ENCODE measurements at regions not wholly inside any gene's neighbourhood (a gene's known extent, or its start where the extent isn't known, plus 50 kb on each side); places are given as distances from the start of the nearest gene placed in this dataset.

DNA sequence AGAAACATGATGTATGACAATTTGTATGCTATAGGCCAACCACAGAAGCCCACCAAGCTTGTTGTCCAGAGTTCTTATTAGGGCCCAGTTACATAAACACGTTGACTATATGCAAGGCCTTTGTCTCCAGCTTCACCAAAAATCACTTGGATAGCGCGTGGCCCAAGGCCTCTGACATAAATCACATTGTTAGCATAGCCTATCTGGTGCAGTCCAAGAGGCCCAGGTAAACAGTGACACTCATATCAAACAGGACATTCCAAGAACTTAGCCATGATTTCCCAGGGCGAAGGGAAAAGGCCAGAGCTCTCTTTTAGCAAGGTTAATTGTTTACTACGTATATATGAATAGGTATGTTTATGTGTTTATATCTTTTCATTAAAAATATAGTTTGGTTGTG is 337.2 kb upstream of the CELF2 start:
- H3K27me3 ChIP-seq, result no peaks in the 10 kb centered on the region
- no peak overlapping the region for H3K27ac ChIP-seq
- H3K9ac ChIP-seq, result no peak overlapping the region
- H3K4me3 ChIP-seq, result no peak overlapping the region
- H3K9me3 ChIP-seq (replicated peaks in 1 of 11), result no peaks in the 10 kb centered on the region
- no peak for TF ChIP-seq Cebpa-rat (IDR thresholded peaks at IDR 0.05)
- no peaks in the 10 kb centered on the region for H3K36me3 ChIP-seq
- H3K4me2 ChIP-seq, result no peak overlapping the region
- no peaks in the 10 kb centered on the region; a peak in 1 of 20 replicates for H3K4me1 ChIP-seq
- H4K20me1 ChIP-seq, result no peaks in the 10 kb centered on the region

DNA sequence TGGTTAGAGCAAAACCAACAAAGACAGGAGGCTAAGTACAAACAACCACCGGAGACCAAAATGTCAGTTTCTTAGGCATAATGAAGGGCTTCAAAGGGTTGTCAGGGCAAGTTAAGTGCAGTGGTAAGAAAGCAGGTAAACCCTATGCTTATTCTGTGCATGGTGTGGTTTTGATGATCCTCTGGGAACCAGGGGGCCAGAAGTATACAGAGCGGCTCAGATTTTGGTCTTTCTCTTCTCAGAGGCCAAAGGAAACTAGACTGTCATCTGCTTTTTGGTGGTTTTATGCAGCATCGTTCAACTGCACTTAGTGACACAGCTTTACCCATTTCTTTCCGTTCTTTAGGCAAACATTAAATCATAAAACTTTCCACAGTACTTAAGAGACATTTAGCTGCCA is 332.7 kb upstream of the CELF2 start:
- Histone ChIP-seq H3K9ac (no peak overlapping the region), H3K9me3 (replicated peaks in 1 of 11) (peaks cover 0 to 14% (median 0%) of the 10 kb centered on the region in 11 experiments; a peak in 4 of 22 replicates), H3K27ac (no peak overlapping the region), H3K36me3 (no peaks in the 10 kb centered on the region), H3K4me3 (no peak overlapping the region), H3K27me3 (no peaks in the 10 kb centered on the region), H3K4me1 (no peaks in the 10 kb centered on the region), H4K20me1 (no peaks in the 10 kb centered on the region), H3K4me2 (no peak overlapping the region)
- no peak for TF ChIP-seq Cebpa-rat (IDR thresholded peaks at IDR 0.05)

DNA sequence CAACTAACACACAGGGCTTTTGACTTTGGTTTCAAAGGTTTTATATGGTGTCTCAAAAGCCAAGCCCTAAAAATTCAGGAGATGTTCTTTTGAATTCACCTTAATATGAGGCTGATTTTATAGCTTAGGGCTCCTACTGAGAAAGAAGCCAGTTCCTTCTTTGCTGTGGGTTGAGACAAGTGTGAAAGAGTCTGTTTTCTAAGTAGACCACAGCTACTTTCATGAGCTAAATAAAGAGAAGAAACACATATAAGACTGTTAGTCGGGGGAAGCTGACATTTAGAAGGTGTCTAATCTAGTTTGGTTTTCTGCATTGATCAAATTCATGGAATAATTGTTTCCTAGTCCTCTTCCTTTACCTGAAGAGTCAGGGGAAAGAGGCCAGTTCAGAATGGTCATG is 332.1 kb upstream of the CELF2 start:
- TF ChIP-seq Cebpa-rat (IDR thresholded peaks at IDR 0.05), result no peak
- Histone ChIP-seq H4K20me1 (no peaks in the 10 kb centered on the region), H3K27ac (no peak overlapping the region), H3K36me3 (no peaks in the 10 kb centered on the region), H3K9me3 (replicated peaks in 1 of 11) (peaks cover 0 to 14% (median 0%) of the 10 kb centered on the region in 11 experiments; a peak in 5 of 22 replicates), H3K9ac (no peak overlapping the region), H3K4me2 (no peak overlapping the region), H3K27me3 (no peaks in the 10 kb centered on the region), H3K4me3 (no peak overlapping the region), H3K4me1 (no peaks in the 10 kb centered on the region)

DNA sequence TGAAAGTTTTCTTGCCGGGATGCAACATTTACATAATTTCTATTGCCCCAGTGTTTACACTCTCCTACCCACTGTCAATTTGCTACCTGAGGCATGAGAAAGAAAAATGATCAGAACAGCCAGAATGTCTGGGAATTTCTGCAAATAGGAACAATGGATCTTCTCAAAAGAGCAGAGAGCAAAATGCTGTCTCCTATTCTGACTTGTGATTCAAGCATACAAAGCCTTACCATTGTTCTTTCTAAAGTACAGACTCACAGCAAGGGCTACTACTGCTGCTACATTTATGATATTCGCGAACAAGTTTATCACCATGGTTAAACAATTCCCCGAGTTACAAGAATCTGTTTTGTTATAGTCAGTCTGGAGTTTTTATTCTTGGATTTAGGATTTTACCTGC is 329.9 kb upstream of the CELF2 start:
- H4K20me1 ChIP-seq, result no peaks in the 10 kb centered on the region
- no peak overlapping the region for H3K4me3 ChIP-seq
- no peak for TF ChIP-seq Cebpa-rat (IDR thresholded peaks at IDR 0.05)
- no peaks in the 10 kb centered on the region for H3K4me1 ChIP-seq
- H3K36me3 ChIP-seq, result no peaks in the 10 kb centered on the region
- H3K9ac ChIP-seq, result no peak overlapping the region
- H3K27me3 ChIP-seq, result no peaks in the 10 kb centered on the region
- peaks cover 0 to 14% (median 0%) of the 10 kb centered on the region in 11 experiments; a peak in 5 of 22 replicates for H3K9me3 ChIP-seq (replicated peaks in 1 of 11)
- no peak overlapping the region for H3K4me2 ChIP-seq
- no peak overlapping the region for H3K27ac ChIP-seq

DNA sequence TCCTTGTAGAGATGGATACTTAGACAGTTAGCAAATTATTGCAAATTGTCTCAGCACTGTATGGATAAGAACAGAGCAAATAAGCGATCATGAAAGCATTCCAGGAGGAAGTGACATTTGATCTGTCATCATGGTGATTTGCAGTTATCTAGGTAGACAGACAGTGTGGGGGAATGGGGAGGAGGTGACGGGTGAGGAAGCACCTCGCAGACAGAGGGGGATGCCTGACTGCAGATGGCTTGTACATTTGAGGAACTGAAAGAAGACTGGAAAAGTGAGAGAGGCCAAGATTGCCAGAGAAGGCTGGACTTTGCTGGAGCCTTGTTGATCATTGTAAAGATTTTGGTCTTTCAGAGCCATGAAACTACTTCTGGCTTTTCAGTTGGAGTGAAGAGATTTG is 318.2 kb upstream of the CELF2 start:
- no peak for TF ChIP-seq Cebpa-rat (IDR thresholded peaks at IDR 0.05)
- Histone ChIP-seq H3K27me3 (no peaks in the 10 kb centered on the region), H3K9me3 (replicated peaks in 1 of 11) (peaks cover 0 to 6% (median 0%) of the 10 kb centered on the region in 11 experiments; a peak in 4 of 22 replicates), H3K27ac (peak overlapping the region in 9 of 11 experiments; percentile 10 to 62 (median 33); a peak in 11 of 22 replicates), H3K4me3 (no peak overlapping the region), H3K4me2 (peak overlapping the region; percentile 44 to 70 (median 56)), H3K4me1 (peaks cover 13 to 35% (median 26%) of the 10 kb centered on the region in 10 experiments), H3K9ac (0 out of 22 replicates have a peak overlapping the region, but pooled peaks of 1 of the 11 experiments have one; percentile 27), H3K36me3 (no peaks in the 10 kb centered on the region), H4K20me1 (no peaks in the 10 kb centered on the region)

DNA sequence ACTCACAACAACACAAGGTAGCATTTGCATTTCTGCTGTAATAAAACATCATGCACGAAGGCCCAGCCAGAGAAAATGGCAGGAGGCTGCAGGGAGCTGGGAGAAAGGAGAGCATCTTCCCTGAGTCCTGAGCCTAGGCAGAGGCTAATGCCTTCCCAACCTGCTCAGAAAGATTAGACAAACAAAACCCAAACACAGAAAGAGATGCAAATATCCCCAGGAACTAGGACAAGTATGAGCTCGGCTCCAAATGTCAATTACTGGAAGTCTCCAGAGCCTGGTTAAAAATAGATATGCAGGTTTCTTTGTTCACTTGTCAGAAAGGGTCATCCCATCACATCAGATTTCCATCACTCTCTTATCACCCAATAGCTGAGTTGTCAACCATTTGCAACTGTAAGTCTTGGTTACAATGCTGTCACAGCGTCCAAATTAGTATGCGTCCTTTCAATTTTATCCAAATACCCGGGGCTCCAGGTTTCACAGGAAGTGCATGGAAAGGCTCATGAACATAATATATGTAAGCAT is 316.5 kb upstream of the CELF2 start:
- no peak overlapping the region for H3K9ac ChIP-seq
- no peak overlapping the region for H3K4me3 ChIP-seq
- peak overlapping the region in 2 of 11 experiments; percentile 52 to 70; a peak in 3 of 22 replicates for H3K4me2 ChIP-seq
- peaks cover 0 to 6% (median 0%) of the 10 kb centered on the region in 11 experiments; a peak in 4 of 22 replicates for H3K9me3 ChIP-seq (replicated peaks in 1 of 11)
- TF ChIP-seq Cebpa-rat (IDR thresholded peaks at IDR 0.05), result no peak
- H4K20me1 ChIP-seq, result no peaks in the 10 kb centered on the region
- H3K36me3 ChIP-seq, result no peaks in the 10 kb centered on the region
- H3K27me3 ChIP-seq, result no peaks in the 10 kb centered on the region
- H3K27ac ChIP-seq, result no peak overlapping the region
- peaks cover 13 to 35% (median 26%) of the 10 kb centered on the region in 10 experiments for H3K4me1 ChIP-seq

DNA sequence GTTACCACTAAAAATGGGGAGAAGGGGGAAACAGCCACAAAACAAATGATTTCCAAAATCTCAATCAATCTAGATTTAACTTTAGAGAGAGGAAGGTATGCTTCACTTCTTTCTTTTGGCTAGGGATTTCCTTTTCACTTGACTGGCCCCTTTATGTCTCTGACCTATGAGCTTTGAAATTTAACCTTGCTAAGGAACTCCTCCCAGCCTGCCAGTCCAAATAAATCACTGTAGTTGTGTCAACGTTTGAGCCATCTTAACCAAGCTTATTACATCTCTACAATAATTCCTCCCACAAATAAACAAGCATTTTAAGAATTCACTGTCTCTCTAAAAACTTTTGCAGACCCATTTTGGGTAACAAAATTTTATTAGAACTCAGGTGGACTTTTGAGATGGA is 315.5 kb upstream of the CELF2 start:
- Histone ChIP-seq H3K4me3 (no peak overlapping the region), H3K9ac (no peak overlapping the region), H3K4me1 (peaks cover 13 to 35% (median 26%) of the 10 kb centered on the region in 10 experiments), H3K27ac (no peak overlapping the region), H3K36me3 (no peaks in the 10 kb centered on the region), H3K9me3 (replicated peaks in 1 of 11) (no peaks in the 10 kb centered on the region; a peak in 1 of 22 replicates), H3K27me3 (no peaks in the 10 kb centered on the region), H4K20me1 (no peaks in the 10 kb centered on the region), H3K4me2 (peak overlapping the region in 8 of 11 experiments; percentile 5 to 70 (median 15); a peak in 9 of 22 replicates)
- no peak for TF ChIP-seq Cebpa-rat (IDR thresholded peaks at IDR 0.05)

DNA sequence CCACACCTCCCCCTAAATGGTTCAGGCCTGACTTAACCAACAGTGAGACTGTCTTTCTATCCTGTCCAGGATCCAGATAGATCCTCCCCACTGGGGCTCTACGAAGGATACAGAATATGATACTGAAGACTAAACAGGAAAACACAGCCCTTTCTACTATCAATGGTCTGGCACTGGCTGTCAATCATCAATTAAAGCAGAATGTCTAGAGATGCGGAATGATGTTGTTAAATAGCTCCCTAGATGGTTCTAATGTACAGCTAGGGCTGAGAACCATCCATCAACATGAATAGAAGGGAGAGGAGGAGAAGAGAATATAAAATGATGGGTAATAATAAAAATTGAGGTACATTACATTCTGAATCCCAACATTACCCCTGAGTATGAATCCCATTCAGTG is 314.3 kb upstream of the CELF2 start:
- Histone ChIP-seq H3K4me3 (no peak overlapping the region), H4K20me1 (no peaks in the 10 kb centered on the region), H3K9me3 (replicated peaks in 1 of 11) (no peaks in the 10 kb centered on the region), H3K27me3 (no peaks in the 10 kb centered on the region), H3K9ac (no peak overlapping the region), H3K4me2 (no peak overlapping the region), H3K36me3 (no peaks in the 10 kb centered on the region), H3K4me1 (peaks cover 13 to 35% (median 26%) of the 10 kb centered on the region in 10 experiments), H3K27ac (no peak overlapping the region)
- no peak for TF ChIP-seq Cebpa-rat (IDR thresholded peaks at IDR 0.05)

DNA sequence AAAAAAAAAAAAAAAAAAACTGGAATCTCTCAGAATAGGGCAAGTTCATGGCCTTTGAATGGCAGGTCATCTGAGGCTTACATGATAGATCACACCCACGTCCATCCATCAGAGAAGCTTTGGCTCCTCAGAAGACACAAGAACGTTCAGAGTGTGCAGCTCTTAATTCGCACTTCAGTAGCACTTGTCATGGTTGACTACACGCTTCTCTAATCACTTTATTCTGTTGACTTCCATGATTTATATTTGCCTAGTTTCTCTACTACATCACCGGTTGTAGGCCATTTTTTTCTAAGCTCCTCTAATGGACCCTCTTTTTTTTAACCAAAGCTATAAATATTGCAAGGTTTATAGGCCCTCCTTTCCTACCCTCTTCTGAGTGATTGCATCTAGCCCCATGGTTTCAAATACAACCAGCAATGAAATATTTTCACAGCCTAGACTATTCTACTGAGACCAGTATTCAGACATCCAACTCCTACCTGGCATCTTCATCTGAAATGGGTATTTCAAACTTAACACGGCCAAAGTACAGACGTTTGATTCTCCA is 305.4 kb upstream of the CELF2 start:
- H3K4me2 ChIP-seq, result no peak overlapping the region
- no peaks in the 10 kb centered on the region for H3K27me3 ChIP-seq
- no peaks in the 10 kb centered on the region for H3K36me3 ChIP-seq
- no peaks in the 10 kb centered on the region for H4K20me1 ChIP-seq
- H3K9ac ChIP-seq, result no peak overlapping the region
- TF ChIP-seq Cebpa-rat (IDR thresholded peaks at IDR 0.05), result no peak
- H3K4me1 ChIP-seq, result no peaks in the 10 kb centered on the region
- H3K9me3 ChIP-seq (replicated peaks in 1 of 11), result no peaks in the 10 kb centered on the region
- no peak overlapping the region for H3K4me3 ChIP-seq
- H3K27ac ChIP-seq, result no peak overlapping the region

DNA sequence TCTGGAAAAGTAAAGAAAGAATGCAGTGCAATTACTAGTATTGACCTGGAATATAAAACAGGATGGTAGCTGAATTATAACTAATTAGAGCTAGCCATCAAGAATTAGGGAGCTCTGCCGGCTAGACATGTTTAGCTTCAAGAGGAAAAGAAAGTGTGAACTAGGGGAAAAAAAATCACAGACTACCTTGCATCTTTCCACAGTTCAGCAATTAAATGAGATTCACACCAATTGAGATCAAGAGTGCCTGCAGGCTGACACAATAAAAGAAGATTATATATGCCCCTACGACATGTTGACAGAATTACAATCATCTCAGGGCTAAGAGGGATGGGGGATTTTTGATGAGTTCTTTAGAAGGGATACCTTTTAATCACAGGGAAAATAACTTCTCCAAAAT is 303.3 kb upstream of the CELF2 start:
- no peak overlapping the region for H3K9ac ChIP-seq
- no peaks in the 10 kb centered on the region for H4K20me1 ChIP-seq
- no peak overlapping the region for H3K27ac ChIP-seq
- H3K9me3 ChIP-seq (replicated peaks in 1 of 11), result no peaks in the 10 kb centered on the region
- no peak overlapping the region for H3K4me2 ChIP-seq
- H3K27me3 ChIP-seq, result no peaks in the 10 kb centered on the region
- H3K4me3 ChIP-seq, result no peak overlapping the region
- no peaks in the 10 kb centered on the region for H3K4me1 ChIP-seq
- TF ChIP-seq Cebpa-rat (IDR thresholded peaks at IDR 0.05), result no peak
- no peaks in the 10 kb centered on the region for H3K36me3 ChIP-seq
